Smooth muscle cell (in vitro differentiated cells): ENCODE measurements at regions not wholly inside any gene's neighbourhood (a gene's known extent, or its start where the extent isn't known, plus 50 kb on each side); places are given as distances from the start of the nearest gene placed in this dataset.

Experiments used
- DNase-seq: peaks from one replicate; lab custom pipeline; 2025; ENCODE audit not compliant: unreplicated experiment; lab: John Stamatoyannopoulos, UW
- H2AFZ ChIP-seq: fragments of 200-600 bp; sonication (generic); 2 replicates; pipeline ENCODE4 v1.6.0; 2016; ENCODE audit warnings: antibody characterized with exemption, low read depth, mild to moderate bottlenecking
- H3F3A ChIP-seq: fragments of 200-600 bp; sonication (generic); 2 replicates; pipeline ENCODE4 v1.6.0; 2017; ENCODE audit warnings: antibody characterized with exemption, low read depth
- H3K27ac ChIP-seq: fragments of 200-600 bp; sonication (generic); 2 replicates; pipeline ENCODE4 v1.5.1; 2016; ENCODE audit warnings: low read depth, mild to moderate bottlenecking
- H3K27me3 ChIP-seq: fragments of 200-600 bp; sonication (generic); 2 replicates; pipeline ENCODE4 v1.6.1; 2016; ENCODE audit warnings: low read depth, mild to moderate bottlenecking
- H3K36me3 ChIP-seq: fragments of 200-600 bp; sonication (generic); 2 replicates; pipeline ENCODE4 v1.5.1; 2016; ENCODE audit warnings: low read depth
- H3K4me1 ChIP-seq: fragments of 200-600 bp; sonication (generic); 2 replicates; pipeline ENCODE4 v1.5.1; 2016; ENCODE audit warnings: low read depth
- H3K4me2 ChIP-seq: fragments of 200-600 bp; sonication (generic); 2 replicates; pipeline ENCODE4 v1.6.0; 2016; ENCODE audit warnings: mild to moderate bottlenecking
- H3K4me3 ChIP-seq: fragments of 200-600 bp; sonication (generic); 2 replicates; pipeline ENCODE4 v1.5.1; 2016; ENCODE audit warnings: mild to moderate bottlenecking
- H3K79me2 ChIP-seq: fragments of 200-600 bp; sonication (generic); 2 replicates; pipeline ENCODE4 v1.6.0; 2016; ENCODE audit warnings: low read depth, mild to moderate bottlenecking
- H3K9ac ChIP-seq: fragments of 200-600 bp; sonication (generic); 2 replicates; pipeline ENCODE4 v1.6.0; 2016; ENCODE audit warnings: low read depth
- H3K9me3 ChIP-seq: fragments of 200-600 bp; sonication (generic); replicated peaks from 2 replicates; pipeline ENCODE4 v1.5.1; 2016; ENCODE audit warnings: low read depth
- H4K20me1 ChIP-seq: fragments of 200-600 bp; sonication (generic); 2 replicates; pipeline ENCODE4 v1.6.0; 2016; ENCODE audit warnings: low read depth
- CTCF ChIP-seq: fragments of 200-600 bp; sonication (generic); IDR thresholded peaks from 2 replicates; pipeline ENCODE4 v1.5.1; 2017; ENCODE audit warnings: borderline replicate concordance, mild to moderate bottlenecking, antibody characterized with exemption; ENCODE audit not compliant: insufficient read depth, poor library complexity, severe bottlenecking
- WGBS: methylation state at CpG from one replicate; pipeline ENCODE4 v1.1.7; 2016; ENCODE audit warnings: low lambda C conversion rate; 5-methylcytosine and 5-hydroxymethylcytosine counted together

DNA sequence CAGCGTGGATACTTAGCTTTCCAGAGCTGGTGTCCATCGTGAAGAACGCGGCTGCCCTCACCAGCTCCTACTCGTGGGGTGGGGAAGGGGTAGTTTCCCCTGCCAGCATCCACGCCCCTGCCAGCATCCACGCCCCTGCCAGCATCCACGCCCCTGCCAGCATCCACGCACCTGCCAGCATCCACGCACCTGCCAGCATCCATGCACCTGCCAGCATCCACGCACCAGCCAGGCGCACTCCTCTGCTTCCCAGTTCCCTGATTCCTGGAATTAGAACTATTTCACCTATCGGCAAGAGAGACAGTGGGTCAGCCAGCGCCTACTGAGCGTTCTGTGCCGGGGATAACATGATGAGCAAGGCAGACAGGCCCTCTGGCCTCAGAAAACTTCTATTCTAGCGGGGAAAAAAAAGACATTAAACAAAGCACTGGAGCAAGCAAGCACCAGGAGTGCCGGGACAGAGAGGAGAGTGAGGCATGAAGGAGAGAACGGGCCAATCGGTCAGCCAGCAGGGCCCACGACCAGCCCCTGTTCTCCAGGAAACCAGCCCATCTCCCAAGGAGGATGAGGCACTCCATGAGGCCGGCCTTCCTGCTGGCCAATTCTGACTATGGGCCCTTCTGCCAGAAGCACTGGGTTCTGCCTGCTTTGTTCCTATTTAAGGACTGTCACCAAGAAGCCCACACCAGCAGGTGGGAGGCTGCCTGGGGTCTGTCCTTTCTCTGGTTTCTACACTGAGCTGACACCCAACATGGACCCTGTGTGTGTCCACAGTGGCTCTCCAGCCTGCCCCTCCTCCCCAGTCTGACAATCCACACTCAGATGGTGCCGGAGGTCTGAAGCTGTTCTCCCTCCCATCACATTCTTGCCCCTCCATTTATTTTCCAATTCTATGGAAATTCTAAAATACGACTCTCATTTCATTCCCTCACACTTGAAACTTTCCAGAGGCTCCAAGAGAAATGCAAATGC lies 78.4 kb upstream of the SALL3 start:
- H4K20me1 ChIP-seq: no peaks in the 10 kb centered on the region
- no peak overlapping the region for H3K9ac ChIP-seq
- H3K4me1 ChIP-seq: no peaks in the 10 kb centered on the region
- no peak overlapping the region for H2AFZ ChIP-seq
- H3K79me2 ChIP-seq: no peaks in the 10 kb centered on the region
- H3K27ac ChIP-seq: no peak overlapping the region
- no peak overlapping the region for H3K4me2 ChIP-seq
- TF ChIP-seq CTCF: no peak
- WGBS: 89% methylated on average over 24 of the region's 24 CpGs
- no peak overlapping the region for H3K4me3 ChIP-seq
- no peaks in the 10 kb centered on the region for H3K9me3 ChIP-seq
- H3K27me3 ChIP-seq: no peaks in the 10 kb centered on the region
- DNase-seq: no peak
- H3K36me3 ChIP-seq: no peaks in the 10 kb centered on the region
- no peaks in the 10 kb centered on the region for H3F3A ChIP-seq

DNA sequence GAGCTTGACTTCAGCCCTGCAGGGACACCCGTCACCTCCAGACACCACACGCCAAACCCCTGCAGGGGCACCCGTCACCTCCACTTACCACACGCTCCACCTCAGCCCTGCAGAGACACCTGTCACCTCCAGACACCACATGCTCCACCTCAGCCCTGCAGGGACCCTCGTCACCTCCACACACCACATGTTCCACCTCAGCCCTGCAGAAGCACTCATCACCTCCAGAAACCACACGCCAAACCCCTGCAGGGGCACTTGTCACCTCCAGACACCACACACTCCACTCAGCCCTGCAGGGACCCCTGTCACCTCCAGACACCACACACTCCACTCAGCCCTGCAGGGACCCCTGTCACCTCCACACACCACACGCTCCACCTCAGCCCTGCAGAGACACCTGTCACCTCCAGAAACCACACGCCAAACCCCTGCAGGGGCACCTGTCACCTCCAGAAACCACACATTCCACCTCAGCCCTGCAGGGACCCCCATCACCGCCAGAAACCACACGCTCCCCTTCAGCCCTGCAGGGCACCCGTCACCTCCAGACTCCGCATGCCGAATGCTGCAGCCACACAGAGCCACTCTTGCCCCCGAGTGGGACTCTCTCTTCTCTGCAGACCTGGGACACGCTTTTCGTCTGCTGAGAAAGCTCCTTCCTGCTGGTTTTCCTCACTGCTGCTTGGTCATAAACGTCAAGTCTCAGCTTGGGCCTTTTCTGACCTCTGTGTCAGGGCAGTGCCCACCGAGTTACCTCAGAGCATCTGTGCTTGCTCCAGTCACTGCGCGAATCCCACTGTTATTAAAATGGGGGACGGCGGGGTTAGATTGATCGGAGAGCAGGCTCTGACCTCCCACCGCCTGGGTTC lies 77.5 kb upstream of the SALL3 start:
- Histone ChIP-seq H3K9ac (no peak overlapping the region), H3K27me3 (no peaks in the 10 kb centered on the region), H3K27ac (no peak overlapping the region), H4K20me1 (no peaks in the 10 kb centered on the region), H3K4me1 (no peaks in the 10 kb centered on the region), H3F3A (no peaks in the 10 kb centered on the region), H3K79me2 (no peaks in the 10 kb centered on the region), H3K4me3 (no peak overlapping the region), H2AFZ (no peak overlapping the region), H3K36me3 (no peaks in the 10 kb centered on the region), H3K4me2 (no peak overlapping the region), H3K9me3 (no peaks in the 10 kb centered on the region)
- WGBS: 90% methylated on average over 24 of the region's 24 CpGs
- DNase-seq: no peak
- no peak for TF ChIP-seq CTCF

GRCh38 chr18:78902795-78903435 lies 76.7 kb upstream of the SALL3 start:
- no peaks in the 10 kb centered on the region for H3K36me3 ChIP-seq
- no peak overlapping the region for H3K27ac ChIP-seq
- H4K20me1 ChIP-seq: no peaks in the 10 kb centered on the region
- H3K4me2 ChIP-seq: no peak overlapping the region
- no peak overlapping the region for H3K4me3 ChIP-seq
- H3K4me1 ChIP-seq: no peaks in the 10 kb centered on the region
- no peak overlapping the region for H2AFZ ChIP-seq
- H3K27me3 ChIP-seq: no peaks in the 10 kb centered on the region
- no peaks in the 10 kb centered on the region for H3K79me2 ChIP-seq
- TF ChIP-seq CTCF: no peak
- no peaks in the 10 kb centered on the region for H3F3A ChIP-seq
- WGBS: 87% methylated on average over 11 of the region's 11 CpGs
- no peak overlapping the region for H3K9ac ChIP-seq
- no peaks in the 10 kb centered on the region for H3K9me3 ChIP-seq
- DNase-seq: no peak
